NB4 (cell line): ENCODE measurements at regions not wholly inside any gene's neighbourhood (a gene's known extent, or its start where the extent isn't known, plus 50 kb on each side); places are given as distances from the start of the nearest gene placed in this dataset.

Source experiments
- POLR2A ChIP-seq: IDR thresholded peaks from 2 replicates; pipeline ENCODE4 v1.6.1; 2011; ENCODE audit warnings: mild to moderate bottlenecking; ENCODE audit not compliant: insufficient read length; ENCODE audit errors: extremely low read depth
- TF ChIP-seq, protein P1 (sequence below): IDR thresholded peaks from one replicate; pipeline ENCODE4 v1.5.1; 2012; ENCODE audit warnings: low read depth, low read length

DNA sequence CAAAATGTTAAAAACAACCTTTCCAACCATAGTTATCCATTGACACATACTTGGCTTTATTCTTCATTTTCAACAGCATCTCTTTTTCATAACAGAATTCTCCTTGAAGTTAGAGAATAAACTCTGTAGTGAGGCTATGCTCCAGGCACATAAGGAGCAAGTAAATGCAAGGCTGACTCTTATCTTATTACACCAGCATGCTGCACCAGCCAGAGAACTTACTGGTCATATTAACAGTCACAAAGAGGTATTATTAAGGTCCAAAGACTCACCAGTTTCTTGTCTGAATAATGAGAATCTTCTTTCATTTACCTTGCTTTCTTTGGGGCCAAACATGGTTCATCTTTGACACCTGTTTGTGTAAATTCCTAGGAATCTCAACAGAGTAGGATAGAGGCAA lies 71.3 kb upstream of the IVNS1ABP start:
- TF ChIP-seq, protein P1, sequence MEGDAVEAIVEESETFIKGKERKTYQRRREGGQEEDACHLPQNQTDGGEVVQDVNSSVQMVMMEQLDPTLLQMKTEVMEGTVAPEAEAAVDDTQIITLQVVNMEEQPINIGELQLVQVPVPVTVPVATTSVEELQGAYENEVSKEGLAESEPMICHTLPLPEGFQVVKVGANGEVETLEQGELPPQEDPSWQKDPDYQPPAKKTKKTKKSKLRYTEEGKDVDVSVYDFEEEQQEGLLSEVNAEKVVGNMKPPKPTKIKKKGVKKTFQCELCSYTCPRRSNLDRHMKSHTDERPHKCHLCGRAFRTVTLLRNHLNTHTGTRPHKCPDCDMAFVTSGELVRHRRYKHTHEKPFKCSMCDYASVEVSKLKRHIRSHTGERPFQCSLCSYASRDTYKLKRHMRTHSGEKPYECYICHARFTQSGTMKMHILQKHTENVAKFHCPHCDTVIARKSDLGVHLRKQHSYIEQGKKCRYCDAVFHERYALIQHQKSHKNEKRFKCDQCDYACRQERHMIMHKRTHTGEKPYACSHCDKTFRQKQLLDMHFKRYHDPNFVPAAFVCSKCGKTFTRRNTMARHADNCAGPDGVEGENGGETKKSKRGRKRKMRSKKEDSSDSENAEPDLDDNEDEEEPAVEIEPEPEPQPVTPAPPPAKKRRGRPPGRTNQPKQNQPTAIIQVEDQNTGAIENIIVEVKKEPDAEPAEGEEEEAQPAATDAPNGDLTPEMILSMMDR: no peak
- TF ChIP-seq POLR2A: no peak
